Progenitor cell of endocrine pancreas (in vitro differentiated cells): ENCODE measurements at regions not wholly inside any gene's neighbourhood (a gene's known extent, or its start where the extent isn't known, plus 50 kb on each side); places are given as distances from the start of the nearest gene placed in this dataset.

ENCODE experiments used
- DNase-seq: peaks from one replicate; pipeline ENCODE4 v3.0.0; 2021; ENCODE audit warnings: low spot score; ENCODE audit not compliant: unreplicated experiment
- H3K27ac Mint-ChIP-seq: 2 replicates; pipeline ENCODE4 v1.8.0; 2021; ENCODE audit warnings: mild to moderate bottlenecking, moderate library complexity, mixed read lengths
- H3K27me3 Mint-ChIP-seq: 2 replicates; pipeline ENCODE4 v1.8.0; 2021; ENCODE audit warnings: mixed read lengths
- H3K36me3 Mint-ChIP-seq: 2 replicates; pipeline ENCODE4 v1.8.0; 2022; ENCODE audit warnings: mixed read lengths; ENCODE audit not compliant: insufficient read depth
- H3K4me1 Mint-ChIP-seq: 2 replicates; pipeline ENCODE4 v1.8.0; 2021; ENCODE audit warnings: low read depth, mixed read lengths
- H3K4me3 Mint-ChIP-seq: 2 replicates; pipeline ENCODE4 v1.8.0; 2021; ENCODE audit warnings: low read depth, mild to moderate bottlenecking, moderate library complexity, mixed read lengths
- H3K9me3 Mint-ChIP-seq: 2 replicates; pipeline ENCODE4 v1.8.0; 2021; ENCODE audit warnings: low read depth, mixed read lengths
- CTCF ChIP-seq: fragments of 200-600 bp; sonication (generic); IDR thresholded peaks from one replicate; pipeline ENCODE4 v1.5.0; 2021; ENCODE audit warnings: antibody characterized with exemption, mild to moderate bottlenecking; ENCODE audit not compliant: unreplicated experiment

- Mint-ChIP-seq H3K4me3 (no peak overlapping the region), H3K27me3 (peaks cover 4% of the 10 kb centered on the region), H3K4me1 (peaks cover 16% of the 10 kb centered on the region), H3K27ac (peak overlapping the region; percentile 74), H3K36me3 (peaks cover 3% of the 10 kb centered on the region), H3K9me3 (peaks cover 20% of the 10 kb centered on the region)
- no peak for TF ChIP-seq CTCF
- DNase-seq, result no peak
These were observed 260.9 kb upstream of the TFPI start for GRCh38 chr2:187815113-187815512.

- Mint-ChIP-seq H3K27ac (no peak overlapping the region), H3K27me3 (no peaks in the 10 kb centered on the region), H3K4me1 (peaks cover 15% of the 10 kb centered on the region), H3K4me3 (no peak overlapping the region), H3K36me3 (peaks cover 2% of the 10 kb centered on the region), H3K9me3 (peaks cover 6% of the 10 kb centered on the region)
- TF ChIP-seq CTCF, result no peak
- DNase-seq, result no peak
These were observed 265.4 kb upstream of the TFPI start for GRCh38 chr2:187819624-187820023.

- Mint-ChIP-seq H3K27ac (no peak overlapping the region), H3K4me1 (no peaks in the 10 kb centered on the region), H3K27me3 (peaks cover 5% of the 10 kb centered on the region), H3K4me3 (no peak overlapping the region), H3K9me3 (peaks cover 14% of the 10 kb centered on the region), H3K36me3 (no peaks in the 10 kb centered on the region)
- TF ChIP-seq CTCF, result no peak
- DNase-seq, result no peak
These were observed 270.9 kb upstream of the TFPI start for GRCh38 chr2:187825108-187825507.

GRCh38 chr2:187826023-187826422 is 271.8 kb upstream of the TFPI start:
- Mint-ChIP-seq H3K4me3 (no peak overlapping the region), H3K27ac (peak overlapping the region; percentile 21), H3K4me1 (no peaks in the 10 kb centered on the region), H3K27me3 (peaks cover 5% of the 10 kb centered on the region), H3K9me3 (peaks cover 14% of the 10 kb centered on the region), H3K36me3 (no peaks in the 10 kb centered on the region)
- DNase-seq, result no peak
- TF ChIP-seq CTCF, result no peak

- Mint-ChIP-seq H3K9me3 (peaks cover 2% of the 10 kb centered on the region), H3K36me3 (no peaks in the 10 kb centered on the region), H3K4me3 (no peak overlapping the region), H3K27ac (no peak overlapping the region), H3K27me3 (no peaks in the 10 kb centered on the region), H3K4me1 (peaks cover 4% of the 10 kb centered on the region)
- DNase-seq, result no peak
- no peak for TF ChIP-seq CTCF
These were observed 280.6 kb upstream of the TFPI start for GRCh38 chr2:187834787-187835186.
